ENCODE measurements at regions not wholly inside any gene's neighbourhood (a gene's known extent, or its start where the extent isn't known, plus 50 kb on each side); places are given as distances from the start of the nearest gene placed in this dataset.

GRCh38 chrX:129039176-129039575 lies 484.1 kb downstream of the SMARCA1 start:
- TF ChIP-seq CTCF (IDR thresholded peaks at IDR 0.05) (no peak), POLR2A (IDR thresholded peaks at IDR 0.05) (no peak)

All from stomach (tissue), 4 donors.